ENCODE measurements at regions not wholly inside any gene's neighbourhood (a gene's known extent, or its start where the extent isn't known, plus 50 kb on each side); places are given as distances from the start of the nearest gene placed in this dataset.

GRCh38 chr5:12459326-12459725 is 555.1 kb upstream of the CTNND2 start:
- WGBS, 2 donors, result 94 to 100% methylated on average over 1 of the region's 1 CpG
- Histone ChIP-seq H3K36me3 (no peaks in the 10 kb centered on the region), H3K4me3 (no peak overlapping the region), H3K9me3 (no peaks in the 10 kb centered on the region), H3K27ac (no peak overlapping the region), H3K4me1 (no peaks in the 10 kb centered on the region), H3K27me3 (no peaks in the 10 kb centered on the region)
- TF ChIP-seq EP300 (IDR thresholded peaks at IDR 0.05), result no peak
- TF ChIP-seq CTCF (IDR thresholded peaks at IDR 0.05), result no peak
- TF ChIP-seq POLR2AphosphoS5 (IDR thresholded peaks at IDR 0.05), result no peak
- TF ChIP-seq POLR2A (IDR thresholded peaks at IDR 0.05), result no peak
- DNase-seq (no peak), ATAC-seq (ENCODE audit: low FRiP score in 2 of 2) (no peak)

- ATAC-seq (ENCODE audit: low FRiP score in 2 of 2) (no peak), DNase-seq (no peak)
- no peak for TF ChIP-seq EP300 (IDR thresholded peaks at IDR 0.05)
- TF ChIP-seq CTCF (IDR thresholded peaks at IDR 0.05), result no peak
- no peak for TF ChIP-seq POLR2AphosphoS5 (IDR thresholded peaks at IDR 0.05)
- no peak for TF ChIP-seq POLR2A (IDR thresholded peaks at IDR 0.05)
- Histone ChIP-seq H3K27me3 (no peaks in the 10 kb centered on the region), H3K4me3 (no peak overlapping the region), H3K4me1 (no peaks in the 10 kb centered on the region), H3K27ac (no peak overlapping the region), H3K9me3 (peaks cover 0 to 7% (median 0%) of the 10 kb centered on the region in 4 donors), H3K36me3 (no peaks in the 10 kb centered on the region)
- WGBS, 2 donors, result 83 to 87% methylated on average over 2 of the region's 2 CpGs
Measured at GRCh38 chr5:12419075-12419474, 514.8 kb upstream of the CTNND2 start.

GRCh38 chr5:12413585-12413984 is 509.3 kb upstream of the CTNND2 start:
- ATAC-seq (ENCODE audit: low FRiP score in 2 of 2) (no peak), DNase-seq (no peak)
- Histone ChIP-seq H3K9me3 (peaks cover 0 to 6% (median 0%) of the 10 kb centered on the region in 4 donors), H3K36me3 (no peaks in the 10 kb centered on the region), H3K4me3 (no peak overlapping the region), H3K27me3 (no peaks in the 10 kb centered on the region), H3K27ac (no peak overlapping the region), H3K4me1 (no peaks in the 10 kb centered on the region)
- 50 to 64% methylated on average over 5 of the region's 5 CpGs for WGBS, 2 donors
- TF ChIP-seq EP300 (IDR thresholded peaks at IDR 0.05) (no peak), CTCF (IDR thresholded peaks at IDR 0.05) (no peak), POLR2A (IDR thresholded peaks at IDR 0.05) (no peak), POLR2AphosphoS5 (IDR thresholded peaks at IDR 0.05) (no peak)

GRCh38 chr5:12413075-12413474 is 508.8 kb upstream of the CTNND2 start:
- DNase-seq (no peak), ATAC-seq (ENCODE audit: low FRiP score in 2 of 2) (no peak)
- Histone ChIP-seq H3K4me1 (no peaks in the 10 kb centered on the region), H3K4me3 (no peak overlapping the region), H3K27me3 (no peaks in the 10 kb centered on the region), H3K27ac (no peak overlapping the region), H3K9me3 (peaks cover 0 to 6% (median 0%) of the 10 kb centered on the region in 4 donors), H3K36me3 (no peaks in the 10 kb centered on the region)
- WGBS, 2 donors, result 94 to 100% methylated on average over 2 of the region's 2 CpGs
- TF ChIP-seq POLR2A (IDR thresholded peaks at IDR 0.05), result no peak
- no peak for TF ChIP-seq POLR2AphosphoS5 (IDR thresholded peaks at IDR 0.05)
- TF ChIP-seq CTCF (IDR thresholded peaks at IDR 0.05), result no peak
- TF ChIP-seq EP300 (IDR thresholded peaks at IDR 0.05), result no peak

GRCh38 chr5:12399868-12400267 is 495.6 kb upstream of the CTNND2 start:
- WGBS, 2 donors, result 81 to 82% methylated on average over 2 of the region's 2 CpGs

More at GRCh38 chr5:12399868-12400267, 495.6 kb upstream of the CTNND2 start:
- no peaks in the 10 kb centered on the region for H3K9me3 ChIP-seq
- TF ChIP-seq EP300 (IDR thresholded peaks at IDR 0.05) (no peak), POLR2A (IDR thresholded peaks at IDR 0.05) (no peak), POLR2AphosphoS5 (IDR thresholded peaks at IDR 0.05) (no peak), CTCF (IDR thresholded peaks at IDR 0.05) (no peak)
- no peaks in the 10 kb centered on the region for H3K4me1 ChIP-seq
- no peaks in the 10 kb centered on the region for H3K36me3 ChIP-seq
- no peak for DNase-seq
- H3K4me3 ChIP-seq, result no peak overlapping the region
- H3K27me3 ChIP-seq, result no peaks in the 10 kb centered on the region
- H3K27ac ChIP-seq, result no peak overlapping the region
- no peak for ATAC-seq (ENCODE audit: low FRiP score in 2 of 2)

Measured in upper lobe of left lung (tissue), 6 donors.